T-helper 1 cell (primary cell): ENCODE measurements at regions not wholly inside any gene's neighbourhood (a gene's known extent, or its start where the extent isn't known, plus 50 kb on each side); places are given as distances from the start of the nearest gene placed in this dataset.

Experiments
- DNase-seq, 5 donors: peaks; one replicate each; pipeline ENCODE4 v3.0.0-alpha.2; 2012 to 2020

GRCh38 chrX:39652336-39652735 is 445.4 kb downstream of the BCOR start:
- peak in 1 of 5 donors; percentile 23 for DNase-seq

DNA sequence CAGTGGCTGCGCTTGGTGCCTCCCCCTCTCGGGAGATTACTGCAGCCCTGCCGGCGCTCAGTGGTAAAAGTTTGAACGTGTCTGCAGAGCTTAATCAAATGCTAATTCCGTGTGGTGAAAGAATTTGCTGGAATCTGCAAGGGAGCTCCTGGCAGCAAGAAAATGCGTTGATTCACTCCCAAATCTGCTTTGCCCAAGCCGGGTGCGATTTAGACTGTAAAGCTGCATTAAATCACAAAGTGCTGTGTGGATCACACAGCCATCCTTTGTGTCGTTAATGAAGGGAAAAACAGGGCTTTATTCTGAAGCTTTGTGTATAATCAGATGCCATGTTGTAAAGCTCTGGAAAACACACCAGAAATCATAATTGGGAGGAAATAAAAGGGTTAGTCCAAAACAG is 444.1 kb downstream of the BCOR start:
- no peak for DNase-seq

DNA sequence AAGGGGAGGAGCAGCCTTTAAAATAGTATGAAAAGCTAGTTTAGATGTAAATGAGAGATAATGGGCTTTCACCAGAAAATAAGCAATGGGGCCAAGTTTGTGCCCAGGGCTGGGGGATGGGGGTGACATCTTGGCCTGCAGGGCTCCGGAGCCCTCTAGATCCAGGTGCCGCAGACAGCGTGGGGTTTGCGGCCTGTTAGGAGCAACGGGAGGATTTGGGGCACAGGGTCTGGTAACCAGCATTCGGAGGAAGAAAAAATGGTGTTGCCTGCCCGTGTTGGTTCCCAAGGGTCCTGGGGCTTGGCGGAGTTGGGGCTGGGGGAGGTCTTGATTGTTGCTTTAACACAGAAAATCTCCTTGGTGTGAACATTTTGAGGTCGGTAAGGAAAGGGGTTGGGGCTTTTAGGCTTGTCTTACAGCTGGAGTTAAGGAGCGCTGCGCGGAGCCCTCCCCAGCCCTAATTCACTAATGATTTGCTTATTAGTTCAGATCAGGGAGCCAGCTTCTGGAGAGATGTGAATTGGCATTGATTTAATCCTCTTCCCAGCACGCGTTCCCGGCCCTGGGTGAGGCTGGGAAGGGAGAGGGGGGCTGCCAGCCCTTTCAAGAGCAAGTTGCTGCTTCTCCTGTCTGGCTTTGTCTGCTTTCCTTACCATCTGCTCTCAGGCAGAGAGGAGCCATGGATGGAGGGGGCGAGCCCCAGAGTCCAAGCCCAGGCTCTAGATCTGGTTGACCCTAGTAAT is 443.4 kb downstream of the BCOR start:
- no peak for DNase-seq

DNA sequence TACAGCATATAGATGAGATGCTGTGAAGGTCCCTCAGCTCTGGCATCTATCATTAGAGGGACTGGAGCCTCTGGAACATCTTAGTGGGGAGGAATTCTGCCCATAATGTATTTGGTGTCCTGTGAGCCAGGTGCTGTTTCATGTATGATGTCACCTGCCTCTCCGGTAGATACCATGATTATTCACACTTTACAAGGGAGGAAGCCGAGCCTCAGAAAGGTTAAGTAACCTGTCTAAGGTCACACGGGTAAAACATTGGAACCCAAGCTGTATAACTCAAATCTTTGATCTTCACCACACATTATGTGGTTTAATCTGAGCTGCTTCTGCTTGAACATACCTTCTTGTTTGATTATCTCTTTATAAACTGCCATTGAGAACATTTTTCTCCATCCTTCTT is 442.8 kb downstream of the BCOR start:
- DNase-seq = no peak

DNA sequence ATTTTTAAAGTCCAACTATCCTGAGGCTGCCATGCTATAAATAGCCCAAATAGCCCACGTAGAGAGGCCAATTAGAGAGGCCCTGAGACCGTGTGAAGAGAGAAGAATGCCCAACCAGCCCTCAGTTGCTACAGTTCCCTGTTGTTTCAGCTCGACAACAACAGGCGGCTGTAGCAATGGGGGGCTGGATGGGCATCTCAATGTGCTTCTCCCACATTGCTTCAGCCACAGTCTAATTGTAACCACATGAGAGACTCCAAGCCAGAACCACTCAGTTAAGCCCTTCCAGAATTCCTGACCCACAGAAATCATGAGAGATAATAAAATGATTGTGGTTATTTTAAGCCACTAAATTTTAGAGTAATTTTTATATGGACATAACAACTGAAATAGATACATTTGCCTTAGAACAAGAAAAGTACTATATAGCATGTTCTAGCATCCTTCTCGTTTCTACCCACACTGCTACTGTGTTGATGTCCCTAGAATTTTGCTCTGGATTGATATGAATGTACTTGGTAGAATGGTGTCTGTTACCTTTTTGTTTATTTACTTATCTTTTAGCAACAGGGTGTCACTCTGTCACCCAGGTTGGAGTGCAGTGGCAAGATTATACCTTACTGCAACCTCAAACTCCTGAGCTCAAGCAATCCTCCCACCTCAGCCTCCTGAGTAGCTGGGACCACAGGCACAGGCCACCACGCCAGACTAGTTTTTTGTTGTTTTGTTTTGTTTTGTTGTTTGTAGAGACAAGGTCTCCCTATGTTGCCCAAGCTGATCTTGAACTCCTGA is 436.4 kb downstream of the BCOR start:
- no peak for DNase-seq

- DNase-seq = no peak
These were observed 431.8 kb downstream of the BCOR start for GRCh38 chrX:39665830-39666518.

DNA sequence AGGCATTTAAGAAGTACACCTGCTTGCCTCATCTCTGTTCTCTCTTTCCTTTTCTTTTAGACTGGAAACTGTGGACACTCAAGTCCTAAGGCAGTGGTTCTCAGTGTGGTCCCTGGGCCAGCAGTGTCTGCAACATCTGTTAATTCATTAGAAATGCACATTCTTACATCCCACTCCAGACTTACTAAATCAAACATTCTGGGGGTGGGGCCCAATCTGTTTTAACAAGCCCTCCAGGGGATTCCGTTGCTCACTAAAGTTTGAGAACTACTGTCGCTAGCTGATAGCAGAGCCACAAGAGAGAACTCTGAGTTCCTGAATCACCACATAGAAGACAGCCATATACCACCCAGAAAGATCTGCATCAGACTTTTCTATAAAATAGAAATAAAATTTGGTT is 430.6 kb downstream of the BCOR start:
- no peak for DNase-seq

DNA sequence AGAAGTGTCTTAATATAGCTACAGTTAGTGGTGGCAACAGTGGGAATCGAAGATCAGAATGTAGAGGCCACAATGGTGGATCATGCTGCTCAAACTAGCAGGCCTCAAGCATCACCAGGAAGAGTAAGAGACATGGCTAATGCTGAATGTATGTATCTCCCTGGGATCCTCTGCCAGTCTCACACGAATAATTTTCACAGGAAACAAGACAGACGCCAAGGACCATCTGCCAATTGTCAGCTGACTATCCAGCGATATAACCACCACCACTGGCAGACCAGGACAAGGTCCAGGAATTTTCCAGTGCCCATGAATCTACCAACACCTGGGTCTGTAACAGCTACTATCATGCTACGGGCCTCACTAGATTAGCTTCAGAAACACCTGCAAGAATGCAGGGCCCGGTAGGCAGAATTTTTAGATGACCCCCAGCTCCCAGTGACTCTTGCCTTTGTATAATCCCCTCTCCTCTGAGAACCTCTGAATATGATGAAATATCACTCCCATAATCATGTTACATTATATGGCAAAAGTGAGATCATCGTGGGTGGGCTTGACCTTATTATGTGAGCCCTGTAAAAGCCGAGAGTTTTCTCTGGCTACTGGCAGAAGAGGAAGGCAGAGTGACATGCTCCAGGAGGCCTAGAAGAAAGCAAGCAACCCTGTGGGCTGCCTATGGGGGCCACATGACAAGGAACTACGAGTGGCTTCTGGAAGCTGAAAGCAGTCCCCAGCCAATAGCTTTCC is 429.8 kb downstream of the BCOR start:
- no peak for DNase-seq

DNA sequence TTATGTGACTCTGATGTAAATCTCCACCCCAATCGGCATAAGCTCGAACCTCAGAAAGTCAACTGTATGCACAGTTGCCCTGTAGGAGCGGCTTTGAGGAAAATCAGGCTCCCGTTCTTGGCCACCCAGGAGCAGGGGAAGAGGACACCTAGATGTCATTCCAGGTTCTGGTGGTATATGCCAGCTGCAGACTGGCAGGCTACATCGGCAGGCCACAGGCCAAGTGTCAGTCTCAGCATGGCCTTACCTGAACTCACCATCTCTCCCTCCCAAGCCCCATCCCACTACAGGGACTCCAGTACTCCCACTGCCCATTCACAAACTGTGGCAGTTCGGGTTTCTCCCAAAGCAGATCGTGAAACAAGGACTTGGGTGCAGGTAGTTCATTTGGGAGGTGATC is 428.1 kb downstream of the BCOR start:
- no peak for DNase-seq

DNA sequence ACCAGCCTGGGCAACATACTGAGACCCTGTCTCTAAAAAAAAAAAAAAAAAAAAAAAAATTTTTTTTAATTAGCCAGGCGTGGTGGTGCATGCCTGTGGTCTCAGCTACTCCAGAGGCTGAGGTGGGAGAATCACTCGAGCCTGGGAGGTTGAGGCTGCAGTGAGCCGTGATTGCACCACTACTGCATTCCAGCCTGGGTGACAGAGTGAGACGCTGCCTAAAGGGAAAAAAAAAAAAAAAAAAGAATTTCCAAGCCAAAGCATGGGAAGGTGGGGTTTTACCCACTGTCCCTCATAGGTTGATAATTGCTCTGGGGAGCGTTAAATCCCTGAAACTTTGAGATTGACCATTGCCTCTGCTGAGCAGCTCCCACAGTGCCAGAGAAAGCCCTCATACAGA is 427.5 kb downstream of the BCOR start:
- no peak for DNase-seq

DNA sequence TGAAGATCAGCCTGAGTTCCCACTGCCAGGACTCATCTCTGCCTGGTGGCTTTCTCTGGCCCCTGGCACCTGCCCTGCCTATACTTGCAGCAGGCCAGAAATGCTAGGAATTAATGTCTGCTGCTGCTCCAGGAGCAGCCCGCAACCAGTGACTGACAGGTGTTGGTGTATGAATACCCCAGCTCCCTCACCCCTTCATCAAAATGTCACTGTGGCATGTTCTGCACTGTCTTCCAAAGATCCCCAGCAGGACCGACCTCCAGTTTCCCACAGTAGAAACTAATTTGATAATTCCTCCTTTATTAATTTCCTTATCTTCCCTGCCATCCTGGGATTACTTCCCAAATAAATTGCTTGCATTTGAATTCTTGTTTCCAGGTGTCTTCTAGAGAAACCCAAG is 425.4 kb downstream of the BCOR start:
- DNase-seq = no peak

DNA sequence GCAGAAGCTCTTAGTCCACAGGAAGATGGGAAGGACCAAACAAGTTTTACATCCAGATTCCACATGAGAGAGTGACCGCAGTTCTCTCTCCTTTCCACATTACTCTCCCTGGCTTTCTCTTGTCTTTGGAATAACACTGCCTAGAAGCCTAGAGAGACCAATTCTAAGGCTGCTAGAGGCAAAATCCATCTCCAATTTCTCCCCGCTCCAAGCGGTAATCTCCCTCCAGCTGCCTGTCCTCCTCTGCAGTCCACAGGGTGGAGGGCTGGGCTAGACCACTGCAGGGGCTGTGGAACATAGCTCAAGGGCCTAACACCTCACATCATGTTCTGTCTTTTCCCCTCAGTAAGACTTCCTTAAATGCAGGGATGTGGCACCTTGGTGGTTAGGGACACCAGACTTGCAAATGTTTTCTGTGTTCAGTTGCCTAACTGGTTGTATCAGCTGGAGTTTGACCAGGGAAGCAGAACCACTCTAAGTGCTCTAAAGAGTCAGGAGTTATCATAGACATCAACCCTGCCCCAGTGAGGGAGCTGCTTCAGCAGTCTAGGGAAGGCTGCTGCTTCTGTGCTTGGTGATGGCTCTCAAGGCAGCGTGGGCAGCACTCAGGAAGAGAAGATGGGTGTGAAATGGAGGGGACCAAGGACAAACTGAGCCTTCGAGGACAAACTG is 423.1 kb downstream of the BCOR start:
- no peak for DNase-seq

GRCh38 chrX:39675162-39675553 is 422.6 kb downstream of the BCOR start:
- DNase-seq = no peak

- DNase-seq = no peak
These were observed 422.1 kb downstream of the BCOR start for GRCh38 chrX:39675619-39676018.

GRCh38 chrX:39676434-39676833 is 421.3 kb downstream of the BCOR start:
- DNase-seq = no peak

GRCh38 chrX:39677585-39677977 is 420.2 kb downstream of the BCOR start:
- DNase-seq = no peak

DNA sequence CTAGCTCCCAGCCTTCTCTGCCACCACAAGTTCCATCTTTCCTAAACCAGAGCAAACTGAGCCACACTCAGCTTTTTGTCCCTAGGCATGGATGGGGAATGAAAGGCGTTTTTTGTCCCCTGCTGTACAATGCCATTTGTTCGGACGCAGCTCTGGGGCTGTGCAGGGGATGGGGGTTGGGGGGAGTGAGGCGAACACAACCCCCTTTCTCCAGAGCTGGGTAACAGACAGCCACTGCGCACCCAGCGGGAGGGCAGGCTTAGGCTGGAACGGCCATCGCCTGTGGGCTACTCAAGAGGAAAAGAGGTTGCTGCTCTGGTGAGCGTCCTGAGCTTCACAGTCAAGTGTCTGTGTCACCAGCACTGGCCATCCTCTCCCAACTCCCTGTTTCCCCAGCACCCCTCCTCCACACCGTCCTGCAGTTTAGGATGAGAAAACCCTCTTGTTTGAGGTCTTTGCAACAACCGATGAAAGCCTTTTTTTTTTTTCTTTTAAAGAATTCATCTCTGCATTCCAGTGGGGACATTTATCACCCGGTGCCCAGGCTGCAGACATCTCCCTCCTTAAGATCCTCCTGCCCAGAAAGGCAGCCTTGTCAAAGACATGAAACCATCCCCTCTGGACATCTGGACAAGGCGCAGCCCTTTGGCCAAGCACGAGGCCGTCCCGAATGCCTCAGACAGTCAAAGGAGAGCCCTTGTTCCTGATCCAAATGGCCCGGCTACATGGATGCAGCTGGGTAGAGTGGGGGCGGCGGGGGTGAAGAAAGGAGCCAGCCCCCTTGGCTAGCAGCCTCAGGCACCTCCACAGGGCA is 419.6 kb downstream of the BCOR start:
- DNase-seq = no peak

DNA sequence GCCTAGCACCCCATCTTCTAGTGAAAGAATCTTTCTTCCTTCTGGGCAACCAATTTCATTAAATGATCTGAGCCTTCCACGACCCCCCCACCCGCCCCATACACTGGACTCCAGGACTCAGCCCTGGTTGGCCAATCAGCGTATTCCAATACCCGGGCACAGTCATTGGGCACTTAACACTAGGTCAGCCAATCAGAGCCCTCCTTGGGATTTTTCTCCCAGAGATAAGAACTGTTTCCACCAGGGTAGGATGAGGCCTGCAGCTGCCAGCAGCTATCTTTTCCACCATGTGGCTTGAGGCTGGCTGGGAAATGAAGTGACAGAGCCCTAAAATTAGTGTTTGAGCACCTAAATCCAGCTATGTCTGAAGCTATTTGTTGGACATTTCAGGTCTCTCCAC is 418.8 kb downstream of the BCOR start:
- no peak for DNase-seq

- DNase-seq = no peak
These were observed 418.1 kb downstream of the BCOR start for GRCh38 chrX:39679497-39680157.

DNA sequence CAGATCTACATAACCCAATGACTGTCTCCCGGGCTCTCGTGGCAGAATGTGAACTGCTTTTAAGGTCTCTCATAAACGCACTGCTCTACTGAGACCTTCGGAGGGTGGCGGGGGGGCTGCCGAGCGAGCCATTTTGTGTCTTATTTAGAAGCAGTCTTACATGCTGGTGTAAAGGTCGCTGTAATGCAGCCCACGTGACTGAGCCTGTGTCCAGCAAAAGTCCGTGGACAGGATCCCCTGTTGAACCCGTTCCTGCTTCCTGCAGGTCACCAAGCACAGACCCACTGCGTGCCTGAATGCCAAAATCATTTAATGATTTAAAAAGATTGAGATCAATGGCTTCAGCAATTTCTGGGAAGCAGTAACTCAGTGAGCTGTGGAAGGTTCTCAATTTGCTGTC is 415.9 kb downstream of the BCOR start:
- DNase-seq = no peak

GRCh38 chrX:39682778-39683177 is 415.0 kb downstream of the BCOR start:
- DNase-seq = no peak
